Neural cell (in vitro differentiated cells): ENCODE measurements at regions not wholly inside any gene's neighbourhood (a gene's known extent, or its start where the extent isn't known, plus 50 kb on each side); places are given as distances from the start of the nearest gene placed in this dataset.

Experiments used
- H2AFZ ChIP-seq: fragments of 200-600, 300-800 bp; sonication (generic), shearing (Covaris generic); 2 replicates; pipeline ENCODE4 v1.6.0; 2014; ENCODE audit warnings: low read depth, mild to moderate bottlenecking, antibody characterized with exemption, low read length, moderate library complexity
- H3F3A ChIP-seq: fragments of 200-600 bp; shearing (Covaris generic); 2 replicates; pipeline ENCODE4 v1.6.1; 2016; ENCODE audit warnings: mild to moderate bottlenecking, moderate library complexity, mixed read lengths, antibody characterized with exemption, low read length; ENCODE audit not compliant: insufficient read depth, poor library complexity, severe bottlenecking
- H3K27ac ChIP-seq: fragments of 200-600, 300-800 bp; sonication (generic), shearing (Covaris generic); 2 replicates; pipeline ENCODE4 v1.5.1; 2014; ENCODE audit warnings: mild to moderate bottlenecking, low read length, moderate library complexity
- H3K27me3 ChIP-seq: fragments of 300-800, 200-600 bp; sonication (generic), shearing (Covaris generic); 2 replicates; pipeline ENCODE4 v1.6.0; 2014; ENCODE audit warnings: mild to moderate bottlenecking, low read depth, low read length, moderate library complexity; ENCODE audit not compliant: insufficient read depth
- H3K36me3 ChIP-seq: fragments of 300-800, 200-600 bp; sonication (generic), shearing (Covaris generic); 2 replicates; pipeline ENCODE4 v1.5.1; 2014; ENCODE audit warnings: mild to moderate bottlenecking, antibody characterized with exemption, low read length, moderate library complexity; ENCODE audit not compliant: insufficient read depth
- H3K4me2 ChIP-seq: fragments of 300-800, 200-600 bp; sonication (generic), shearing (Covaris generic); 2 replicates; pipeline ENCODE4 v1.6.0; 2014; ENCODE audit warnings: mild to moderate bottlenecking, low read length
- H3K4me3 ChIP-seq: fragments of 300-800, 200-600 bp; sonication (generic), shearing (Covaris generic); 2 replicates; pipeline ENCODE4 v1.5.1; 2014; ENCODE audit warnings: mild to moderate bottlenecking, low read length, moderate library complexity
- H3K79me2 ChIP-seq: fragments of 200-600 bp; shearing (Covaris generic); replicated peaks from 2 replicates; pipeline ENCODE4 v1.6.0; 2014; ENCODE audit warnings: mild to moderate bottlenecking, low read length, moderate library complexity; ENCODE audit not compliant: insufficient read depth
- H3K9ac ChIP-seq: fragments of 300-800, 200-600 bp; sonication (generic), shearing (Covaris generic); 2 replicates; pipeline ENCODE4 v1.6.1; 2016; ENCODE audit warnings: mild to moderate bottlenecking, low read length, mixed read lengths
- H3K9me2 ChIP-seq: fragments of 200-600 bp; shearing (Covaris generic); 2 replicates; pipeline ENCODE4 v1.6.1; 2016; ENCODE audit warnings: mild to moderate bottlenecking, low read length, mixed read lengths; ENCODE audit not compliant: insufficient read depth
- H3K9me3 ChIP-seq: fragments of 200-600, 300-800 bp; sonication (generic), shearing (Covaris generic); 2 replicates; pipeline ENCODE4 v1.6.1; 2016; ENCODE audit warnings: mild to moderate bottlenecking, mixed run types, low read length, moderate library complexity, mixed read lengths
- H4K20me1 ChIP-seq: fragments of 200-600 bp; shearing (Covaris generic); 2 replicates; pipeline ENCODE4 v1.6.1; 2016; ENCODE audit warnings: mild to moderate bottlenecking, mixed run types; ENCODE audit not compliant: insufficient read depth
- EP300 ChIP-seq: fragments of 450-650 bp; conservative IDR thresholded peaks from 2 replicates; pipeline ENCODE4 v1.6.1; 2014; ENCODE audit warnings: antibody characterized with exemption, mild to moderate bottlenecking, moderate library complexity; ENCODE audit not compliant: poor library complexity, severe bottlenecking
- EZH2 ChIP-seq: fragments of 200-600, 300-800 bp; shearing (Covaris generic), sonication (generic); IDR thresholded peaks from 2 replicates; pipeline ENCODE4 v1.6.1; 2014; ENCODE audit warnings: antibody characterized with exemption, low read length, borderline replicate concordance, mild to moderate bottlenecking; ENCODE audit not compliant: insufficient read depth, poor library complexity, severe bottlenecking
- MXI1 ChIP-seq: fragments of 450-650 bp; conservative IDR thresholded peaks from 2 replicates; pipeline ENCODE4 v1.6.1; 2014; ENCODE audit warnings: antibody characterized with exemption, mild to moderate bottlenecking; ENCODE audit not compliant: poor library complexity, severe bottlenecking
- POLR2AphosphoS5 ChIP-seq: IDR thresholded peaks from 2 replicates; pipeline ENCODE4 v1.6.1; 2012
- RAD21 ChIP-seq: fragments of 450-650 bp; conservative IDR thresholded peaks from 2 replicates; pipeline ENCODE4 v1.6.1; 2014; ENCODE audit warnings: antibody characterized with exemption, mild to moderate bottlenecking, moderate library complexity
- SMC3 ChIP-seq: fragments of 450-650 bp; conservative IDR thresholded peaks from 2 replicates; pipeline ENCODE4 v1.6.1; 2014; ENCODE audit warnings: antibody characterized with exemption, mild to moderate bottlenecking, moderate library complexity; ENCODE audit not compliant: poor library complexity
- TAF1 ChIP-seq: IDR thresholded peaks from 2 replicates; pipeline ENCODE4 v1.6.1; 2012; ENCODE audit warnings: low read depth
- TF ChIP-seq, protein P1 (sequence below): IDR thresholded peaks from 2 replicates; pipeline ENCODE4 v1.6.1; 2012; ENCODE audit warnings: borderline replicate concordance
- TF ChIP-seq, protein P2 (sequence below): fragments of 450-650 bp; IDR thresholded peaks from 2 replicates; pipeline ENCODE4 v1.5.1; 2014; ENCODE audit warnings: antibody characterized with exemption, mild to moderate bottlenecking, moderate library complexity; ENCODE audit not compliant: poor library complexity, severe bottlenecking

DNA sequence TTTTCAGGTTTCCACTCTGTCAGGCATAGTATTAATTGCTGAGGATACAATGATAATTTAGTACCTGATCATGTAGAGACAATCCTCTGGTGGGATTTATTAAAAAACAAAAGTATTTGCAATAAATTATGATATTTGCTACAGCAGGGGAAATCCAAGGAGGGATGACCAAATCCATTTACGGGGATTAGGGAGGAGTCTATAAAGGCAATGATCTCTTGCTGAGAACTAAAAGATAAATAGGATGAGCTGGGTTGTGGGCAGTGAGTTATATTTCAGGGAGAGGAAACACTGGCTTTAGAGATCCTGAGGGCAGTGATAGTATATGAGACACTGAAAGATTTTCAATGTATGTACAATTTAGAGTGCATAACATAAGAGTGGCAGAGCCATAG, 305.5 kb downstream of the GPR37 start:
- Histone ChIP-seq H3K36me3 (no peaks in the 10 kb centered on the region), H3K4me2 (no peak overlapping the region), H2AFZ (no peak overlapping the region), H3K9ac (no peak overlapping the region), H4K20me1 (no peaks in the 10 kb centered on the region), H3K9me2 (no peaks in the 10 kb centered on the region), H3K9me3 (no peaks in the 10 kb centered on the region), H3K4me3 (no peak overlapping the region), H3K79me2 (no peaks in the 10 kb centered on the region), H3K27me3 (no peaks in the 10 kb centered on the region), H3K27ac (no peak overlapping the region), H3F3A (no peaks in the 10 kb centered on the region)
- no peak for TF ChIP-seq RAD21
- no peak for TF ChIP-seq SMC3
- no peak for TF ChIP-seq EZH2
- TF ChIP-seq, protein P1, sequence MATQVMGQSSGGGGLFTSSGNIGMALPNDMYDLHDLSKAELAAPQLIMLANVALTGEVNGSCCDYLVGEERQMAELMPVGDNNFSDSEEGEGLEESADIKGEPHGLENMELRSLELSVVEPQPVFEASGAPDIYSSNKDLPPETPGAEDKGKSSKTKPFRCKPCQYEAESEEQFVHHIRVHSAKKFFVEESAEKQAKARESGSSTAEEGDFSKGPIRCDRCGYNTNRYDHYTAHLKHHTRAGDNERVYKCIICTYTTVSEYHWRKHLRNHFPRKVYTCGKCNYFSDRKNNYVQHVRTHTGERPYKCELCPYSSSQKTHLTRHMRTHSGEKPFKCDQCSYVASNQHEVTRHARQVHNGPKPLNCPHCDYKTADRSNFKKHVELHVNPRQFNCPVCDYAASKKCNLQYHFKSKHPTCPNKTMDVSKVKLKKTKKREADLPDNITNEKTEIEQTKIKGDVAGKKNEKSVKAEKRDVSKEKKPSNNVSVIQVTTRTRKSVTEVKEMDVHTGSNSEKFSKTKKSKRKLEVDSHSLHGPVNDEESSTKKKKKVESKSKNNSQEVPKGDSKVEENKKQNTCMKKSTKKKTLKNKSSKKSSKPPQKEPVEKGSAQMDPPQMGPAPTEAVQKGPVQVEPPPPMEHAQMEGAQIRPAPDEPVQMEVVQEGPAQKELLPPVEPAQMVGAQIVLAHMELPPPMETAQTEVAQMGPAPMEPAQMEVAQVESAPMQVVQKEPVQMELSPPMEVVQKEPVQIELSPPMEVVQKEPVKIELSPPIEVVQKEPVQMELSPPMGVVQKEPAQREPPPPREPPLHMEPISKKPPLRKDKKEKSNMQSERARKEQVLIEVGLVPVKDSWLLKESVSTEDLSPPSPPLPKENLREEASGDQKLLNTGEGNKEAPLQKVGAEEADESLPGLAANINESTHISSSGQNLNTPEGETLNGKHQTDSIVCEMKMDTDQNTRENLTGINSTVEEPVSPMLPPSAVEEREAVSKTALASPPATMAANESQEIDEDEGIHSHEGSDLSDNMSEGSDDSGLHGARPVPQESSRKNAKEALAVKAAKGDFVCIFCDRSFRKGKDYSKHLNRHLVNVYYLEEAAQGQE = no peak
- no peak for TF ChIP-seq POLR2AphosphoS5
- TF ChIP-seq MXI1 = no peak
- no peak for TF ChIP-seq TAF1
- TF ChIP-seq EP300 = no peak
- TF ChIP-seq, protein P2, sequence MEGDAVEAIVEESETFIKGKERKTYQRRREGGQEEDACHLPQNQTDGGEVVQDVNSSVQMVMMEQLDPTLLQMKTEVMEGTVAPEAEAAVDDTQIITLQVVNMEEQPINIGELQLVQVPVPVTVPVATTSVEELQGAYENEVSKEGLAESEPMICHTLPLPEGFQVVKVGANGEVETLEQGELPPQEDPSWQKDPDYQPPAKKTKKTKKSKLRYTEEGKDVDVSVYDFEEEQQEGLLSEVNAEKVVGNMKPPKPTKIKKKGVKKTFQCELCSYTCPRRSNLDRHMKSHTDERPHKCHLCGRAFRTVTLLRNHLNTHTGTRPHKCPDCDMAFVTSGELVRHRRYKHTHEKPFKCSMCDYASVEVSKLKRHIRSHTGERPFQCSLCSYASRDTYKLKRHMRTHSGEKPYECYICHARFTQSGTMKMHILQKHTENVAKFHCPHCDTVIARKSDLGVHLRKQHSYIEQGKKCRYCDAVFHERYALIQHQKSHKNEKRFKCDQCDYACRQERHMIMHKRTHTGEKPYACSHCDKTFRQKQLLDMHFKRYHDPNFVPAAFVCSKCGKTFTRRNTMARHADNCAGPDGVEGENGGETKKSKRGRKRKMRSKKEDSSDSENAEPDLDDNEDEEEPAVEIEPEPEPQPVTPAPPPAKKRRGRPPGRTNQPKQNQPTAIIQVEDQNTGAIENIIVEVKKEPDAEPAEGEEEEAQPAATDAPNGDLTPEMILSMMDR = no peak

DNA sequence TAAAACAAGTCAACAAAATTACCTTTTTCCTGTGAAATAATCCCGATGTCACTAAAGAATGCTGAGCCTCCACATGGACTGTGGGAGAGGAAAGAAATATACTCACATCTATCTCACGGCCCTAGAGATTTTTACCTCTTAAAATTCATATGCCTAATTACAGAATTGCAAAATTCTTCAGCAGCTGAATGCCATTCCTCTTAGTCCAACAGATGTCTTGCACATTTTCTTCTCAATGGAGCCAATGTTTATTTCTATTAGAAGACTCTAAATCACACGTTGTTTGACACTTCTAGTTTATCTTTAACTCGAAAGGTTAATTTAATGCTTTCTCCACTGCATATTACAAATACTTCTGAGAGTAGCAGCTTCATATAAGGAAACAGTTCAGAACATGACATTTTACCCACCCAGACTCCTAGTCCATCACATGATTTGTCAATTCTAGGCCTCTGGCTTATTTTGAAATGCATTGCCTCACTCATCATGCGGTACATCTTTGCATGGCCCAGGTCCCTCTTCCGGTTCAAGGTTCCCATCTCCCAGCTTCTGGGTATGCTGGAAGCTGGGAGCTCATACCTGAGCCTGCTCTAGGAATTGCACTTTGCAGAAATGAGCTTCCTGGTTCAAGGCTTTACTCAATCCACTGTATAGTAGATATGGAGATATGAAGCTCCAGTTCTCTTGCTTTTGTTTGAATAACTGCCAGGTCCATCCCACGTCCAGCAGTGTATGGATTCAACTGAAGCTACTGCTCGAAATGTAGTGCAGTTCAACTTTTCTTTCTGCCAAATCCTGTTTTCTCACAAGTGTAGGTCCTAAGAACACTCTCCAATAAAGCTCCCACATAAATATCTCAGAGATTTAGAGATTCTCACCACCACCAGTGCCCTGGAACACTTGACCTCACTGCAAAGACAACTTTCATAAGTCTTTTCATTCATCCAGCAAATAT, 306.2 kb downstream of the GPR37 start:
- H3K9me2 ChIP-seq = no peaks in the 10 kb centered on the region
- H3K9ac ChIP-seq = no peak overlapping the region
- no peaks in the 10 kb centered on the region for H3K9me3 ChIP-seq
- no peaks in the 10 kb centered on the region for H3F3A ChIP-seq
- TF ChIP-seq EZH2 = no peak
- no peak for TF ChIP-seq EP300
- TF ChIP-seq, protein P2 = no peak
- TF ChIP-seq RAD21 = no peak
- TF ChIP-seq TAF1 = no peak
- no peak overlapping the region for H2AFZ ChIP-seq
- H3K36me3 ChIP-seq = no peaks in the 10 kb centered on the region
- no peaks in the 10 kb centered on the region for H3K27me3 ChIP-seq
- no peaks in the 10 kb centered on the region for H3K79me2 ChIP-seq
- H3K4me2 ChIP-seq = no peak overlapping the region
- H3K27ac ChIP-seq = no peak overlapping the region
- H4K20me1 ChIP-seq = no peaks in the 10 kb centered on the region
- H3K4me3 ChIP-seq = no peak overlapping the region
